ENCODE measurements at regions not wholly inside any gene's neighbourhood (a gene's known extent, or its start where the extent isn't known, plus 50 kb on each side); places are given as distances from the start of the nearest gene placed in this dataset.
"Not testable (repeated sequence)": the region's sequence is repeated elsewhere in the genome, so short reads cannot be mapped to it uniquely, and the experiment has no call there.

DNA sequence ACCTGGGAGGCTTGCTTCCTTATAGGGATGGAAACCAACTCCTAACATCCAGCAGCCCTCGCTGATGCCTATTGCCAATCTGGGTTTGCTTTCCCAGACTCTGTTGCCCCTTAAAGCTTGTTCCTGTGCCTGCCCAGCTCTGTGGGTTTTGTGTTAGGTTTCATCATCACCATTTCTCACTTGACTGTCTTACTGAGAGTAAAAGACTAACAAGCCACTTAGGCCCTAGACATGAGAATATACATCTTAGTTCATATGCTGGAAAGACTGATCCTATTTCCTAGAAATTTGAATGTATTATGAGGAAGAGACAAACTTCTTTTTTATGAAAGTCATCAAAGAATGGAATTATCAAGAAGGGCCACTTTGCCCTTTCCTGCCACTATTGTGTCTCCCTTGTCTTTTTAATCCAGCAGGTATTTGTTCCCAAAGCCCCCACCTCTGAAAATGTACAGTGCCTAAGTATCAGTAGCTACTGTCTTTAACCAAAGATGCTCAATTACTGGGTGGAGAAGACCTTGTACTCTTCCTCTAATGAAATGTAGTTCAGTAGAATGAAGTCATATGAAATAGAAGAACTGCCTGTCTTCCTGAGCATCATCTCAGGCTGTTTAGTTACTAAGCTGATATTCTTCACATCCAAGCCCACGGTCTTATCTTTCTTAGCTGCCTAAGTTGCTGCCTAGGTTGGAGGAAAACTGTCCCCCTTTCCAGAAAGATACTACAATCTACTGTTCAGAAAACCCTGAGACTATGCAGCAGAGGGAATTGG, 59.8 kb upstream of the ZPLD1 start:
- intact Hi-C loops (cut with micrococcal nuclease): no loop called here
- no peak for DNase-seq (ENCODE audit: low read depth, low spot score)
- Histone ChIP-seq H3K79me2 (ENCODE audit: insufficient read depth, low read length) (no peaks in the 10 kb centered on the region), H3K4me1 (ENCODE audit: control insufficient read depth in 1 of 2, insufficient read depth in 2 of 2, low read length in 2 of 2) (no peaks in the 10 kb centered on the region), H3K9me2 (ENCODE audit: insufficient read depth) (no peaks in the 10 kb centered on the region), H3K9ac (ENCODE audit: low read length) (no peak overlapping the region), H3K27me3 (ENCODE audit: insufficient read depth, low read length) (no peaks in the 10 kb centered on the region), H3K36me3 (ENCODE audit: control insufficient read depth in 1 of 2, insufficient read depth in 2 of 2, low read length in 2 of 2) (no peaks in the 10 kb centered on the region), H3K4me2 (ENCODE audit: low read length) (no peak overlapping the region), H3K4me3 (replicated peaks in 1 of 2; ENCODE audit: low read depth in 1 of 2, low read length in 2 of 2) (no peak overlapping the region), H3K27ac (ENCODE audit: low read depth, low read length) (no peak overlapping the region), H2AFZ (ENCODE audit: low read depth, low read length, poor library complexity, severe bottlenecking) (peak overlapping the region; percentile 36), H3K9me3 (ENCODE audit: control insufficient read depth in 1 of 2, insufficient read depth in 1 of 2, low read depth in 1 of 2, low read length in 2 of 2) (no peaks in the 10 kb centered on the region), H4K20me1 (ENCODE audit: insufficient read depth) (no peaks in the 10 kb centered on the region)
- POLR2A ChIA-PET: no interaction called here
- ATAC-seq: no peak
- CTCF ChIA-PET: no interaction called here
- RAD21 ChIA-PET (ENCODE audit: low non-redundant PET in 1 of 2, low total read pairs in 2 of 2, uncharacterized antibody in 2 of 2, unreplicated experiment in 2 of 2): no interaction called here
- BruUV-seq (replicated peaks): no TSS peak
- TF ChIP-seq CBX3 (IDR thresholded peaks at IDR 0.05; ENCODE audit: low read depth) (no peak), EZH2 (IDR thresholded peaks at IDR 0.05) (no peak), CEBPB (IDR thresholded peaks at IDR 0.05; ENCODE audit: low read depth) (no peak), POLR2AphosphoS5 (IDR thresholded peaks at IDR 0.05; ENCODE audit: low read depth, low read length) (no peak)

DNA sequence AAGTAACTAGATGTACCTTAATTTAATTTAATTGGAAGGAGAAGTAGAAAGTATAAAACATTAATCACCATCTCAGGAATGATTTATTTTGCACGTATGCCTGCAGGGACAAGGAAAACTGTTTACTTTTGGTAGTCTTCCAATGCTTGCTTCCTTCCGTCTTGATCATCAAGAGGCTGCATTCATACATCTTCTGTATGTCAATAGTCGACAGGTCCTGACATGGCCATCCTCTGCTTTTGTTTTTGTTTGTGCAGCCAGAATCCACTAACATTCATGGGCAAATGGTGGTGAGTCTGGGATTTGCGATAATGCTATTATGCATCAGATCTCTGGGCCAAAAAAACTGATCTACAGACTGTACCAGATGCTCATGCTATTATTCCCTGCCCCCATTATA, 56.6 kb upstream of the ZPLD1 start:
- DNase-seq (ENCODE audit: low read depth, low spot score): no peak
- H3K79me2 ChIP-seq (ENCODE audit: insufficient read depth, low read length): no peaks in the 10 kb centered on the region
- H3K27me3 ChIP-seq (ENCODE audit: insufficient read depth, low read length): no peaks in the 10 kb centered on the region
- no peaks in the 10 kb centered on the region for H3K36me3 ChIP-seq (ENCODE audit: control insufficient read depth in 1 of 2, insufficient read depth in 2 of 2, low read length in 2 of 2)
- H3K4me1 ChIP-seq (ENCODE audit: control insufficient read depth in 1 of 2, insufficient read depth in 2 of 2, low read length in 2 of 2): no peaks in the 10 kb centered on the region
- CTCF ChIA-PET: no interaction called here
- H4K20me1 ChIP-seq (ENCODE audit: insufficient read depth): no peaks in the 10 kb centered on the region
- TF ChIP-seq, protein P1, sequence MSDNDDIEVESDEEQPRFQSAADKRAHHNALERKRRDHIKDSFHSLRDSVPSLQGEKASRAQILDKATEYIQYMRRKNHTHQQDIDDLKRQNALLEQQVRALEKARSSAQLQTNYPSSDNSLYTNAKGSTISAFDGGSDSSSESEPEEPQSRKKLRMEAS (IDR thresholded peaks at IDR 0.05): no peak
- TF ChIP-seq JUND (IDR thresholded peaks at IDR 0.05): no peak
- TF ChIP-seq, protein P2, sequence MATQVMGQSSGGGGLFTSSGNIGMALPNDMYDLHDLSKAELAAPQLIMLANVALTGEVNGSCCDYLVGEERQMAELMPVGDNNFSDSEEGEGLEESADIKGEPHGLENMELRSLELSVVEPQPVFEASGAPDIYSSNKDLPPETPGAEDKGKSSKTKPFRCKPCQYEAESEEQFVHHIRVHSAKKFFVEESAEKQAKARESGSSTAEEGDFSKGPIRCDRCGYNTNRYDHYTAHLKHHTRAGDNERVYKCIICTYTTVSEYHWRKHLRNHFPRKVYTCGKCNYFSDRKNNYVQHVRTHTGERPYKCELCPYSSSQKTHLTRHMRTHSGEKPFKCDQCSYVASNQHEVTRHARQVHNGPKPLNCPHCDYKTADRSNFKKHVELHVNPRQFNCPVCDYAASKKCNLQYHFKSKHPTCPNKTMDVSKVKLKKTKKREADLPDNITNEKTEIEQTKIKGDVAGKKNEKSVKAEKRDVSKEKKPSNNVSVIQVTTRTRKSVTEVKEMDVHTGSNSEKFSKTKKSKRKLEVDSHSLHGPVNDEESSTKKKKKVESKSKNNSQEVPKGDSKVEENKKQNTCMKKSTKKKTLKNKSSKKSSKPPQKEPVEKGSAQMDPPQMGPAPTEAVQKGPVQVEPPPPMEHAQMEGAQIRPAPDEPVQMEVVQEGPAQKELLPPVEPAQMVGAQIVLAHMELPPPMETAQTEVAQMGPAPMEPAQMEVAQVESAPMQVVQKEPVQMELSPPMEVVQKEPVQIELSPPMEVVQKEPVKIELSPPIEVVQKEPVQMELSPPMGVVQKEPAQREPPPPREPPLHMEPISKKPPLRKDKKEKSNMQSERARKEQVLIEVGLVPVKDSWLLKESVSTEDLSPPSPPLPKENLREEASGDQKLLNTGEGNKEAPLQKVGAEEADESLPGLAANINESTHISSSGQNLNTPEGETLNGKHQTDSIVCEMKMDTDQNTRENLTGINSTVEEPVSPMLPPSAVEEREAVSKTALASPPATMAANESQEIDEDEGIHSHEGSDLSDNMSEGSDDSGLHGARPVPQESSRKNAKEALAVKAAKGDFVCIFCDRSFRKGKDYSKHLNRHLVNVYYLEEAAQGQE (IDR thresholded peaks at IDR 0.05; ENCODE audit: low read depth): no peak
- TF ChIP-seq RAD21 (IDR thresholded peaks at IDR 0.05; ENCODE audit: low read depth): no peak
- no peak for TF ChIP-seq FOSL1 (IDR thresholded peaks at IDR 0.05; ENCODE audit: low read depth)
- TF ChIP-seq SP1 (IDR thresholded peaks at IDR 0.05; ENCODE audit: low read depth): no peak
- POLR2A ChIA-PET: no interaction called here
- RAD21 ChIA-PET (ENCODE audit: low non-redundant PET in 1 of 2, low total read pairs in 2 of 2, uncharacterized antibody in 2 of 2, unreplicated experiment in 2 of 2): no interaction called here
- H3K9me3 ChIP-seq (ENCODE audit: control insufficient read depth in 1 of 2, insufficient read depth in 1 of 2, low read depth in 1 of 2, low read length in 2 of 2): no peaks in the 10 kb centered on the region
- H3K9me2 ChIP-seq (ENCODE audit: insufficient read depth): no peaks in the 10 kb centered on the region
- H2AFZ ChIP-seq (ENCODE audit: low read depth, low read length, poor library complexity, severe bottlenecking): no peak overlapping the region
- no TSS peak for BruUV-seq (replicated peaks)
- intact Hi-C loops (cut with micrococcal nuclease): no loop called here
- no peak overlapping the region for H3K4me2 ChIP-seq (ENCODE audit: low read length)
- ATAC-seq: no peak
- no peak overlapping the region for H3K27ac ChIP-seq (ENCODE audit: low read depth, low read length)
- H3K9ac ChIP-seq (ENCODE audit: low read length): no peak overlapping the region
- H3K4me3 ChIP-seq (replicated peaks in 1 of 2; ENCODE audit: low read depth in 1 of 2, low read length in 2 of 2): no peak overlapping the region

DNA sequence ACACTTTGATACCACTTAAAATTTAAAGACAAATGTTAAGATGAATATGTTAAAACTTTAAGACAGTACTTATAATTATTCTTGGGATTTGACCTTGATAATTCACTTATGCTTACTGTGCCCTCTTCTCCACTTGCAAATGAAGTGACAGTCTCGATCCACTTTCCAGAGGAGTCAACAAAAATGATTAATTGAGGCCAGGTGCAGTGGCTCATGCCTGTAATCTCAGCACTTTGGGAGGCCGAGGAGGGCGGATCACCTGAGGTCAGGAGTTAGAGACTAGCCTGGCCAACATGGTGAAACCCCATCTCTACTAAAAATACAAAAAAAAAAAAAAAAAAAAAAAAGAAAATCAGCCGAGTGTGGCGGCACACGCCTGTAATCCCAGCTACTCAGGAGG, 52.6 kb upstream of the ZPLD1 start:
- DNase-seq (ENCODE audit: low read depth, low spot score); H3K9ac ChIP-seq (ENCODE audit: low read length); H3K4me2 ChIP-seq (ENCODE audit: low read length); H2AFZ ChIP-seq (ENCODE audit: low read depth, low read length, poor library complexity, severe bottlenecking); H3K79me2 ChIP-seq (ENCODE audit: insufficient read depth, low read length); ATAC-seq; H4K20me1 ChIP-seq (ENCODE audit: insufficient read depth); H3K36me3 ChIP-seq (ENCODE audit: control insufficient read depth in 1 of 2, insufficient read depth in 2 of 2, low read length in 2 of 2); H3K27me3 ChIP-seq (ENCODE audit: insufficient read depth, low read length); H3K9me3 ChIP-seq (ENCODE audit: control insufficient read depth in 1 of 2, insufficient read depth in 1 of 2, low read depth in 1 of 2, low read length in 2 of 2); intact Hi-C loops (cut with micrococcal nuclease); H3K9me2 ChIP-seq (ENCODE audit: insufficient read depth); POLR2A ChIA-PET; H3K4me1 ChIP-seq (ENCODE audit: control insufficient read depth in 1 of 2, insufficient read depth in 2 of 2, low read length in 2 of 2); H3K27ac ChIP-seq (ENCODE audit: low read depth, low read length); H3K4me3 ChIP-seq (replicated peaks in 1 of 2; ENCODE audit: low read depth in 1 of 2, low read length in 2 of 2); BruUV-seq (replicated peaks); CTCF ChIA-PET; RAD21 ChIA-PET (ENCODE audit: low non-redundant PET in 1 of 2, low total read pairs in 2 of 2, uncharacterized antibody in 2 of 2, unreplicated experiment in 2 of 2): not testable (repeated sequence)

All from HCT116 (cell line).